HepG2 (cell line): ENCODE measurements at regions not wholly inside any gene's neighbourhood (a gene's known extent, or its start where the extent isn't known, plus 50 kb on each side); places are given as distances from the start of the nearest gene placed in this dataset.

ENCODE experiments used
- ATAC-seq: fragments of 200-7000 bp; cut with Tn5 transposase; 3 replicates; pipeline ENCODE4 v1.9.1; 2020; ENCODE audit warnings: mild to moderate bottlenecking, moderate library complexity
- BruUV-seq: library from RNA; stranded (reverse); fragments of 400-500 nt; replicated peaks from 2 replicates; lab custom pipeline; 2021; lab: Mats Ljungman, UMichigan
- CTCF ChIA-PET: fragments of 300-600 bp; formaldehyde crosslinking; extraction: SDS; loops from one replicate; lab custom pipeline; 2021; ENCODE audit warnings: low total read pairs, inconsistent platforms, low intra/inter-chr PET ratio; lab: Yijun Ruan, JAX
- POLR2A ChIA-PET: fragments of 350-600 bp; sonication (Branson Sonifier 250); formaldehyde crosslinking; loops from one replicate; lab custom pipeline; 2020; ENCODE audit warnings: antibody characterized with exemption, inconsistent platforms; lab: Yijun Ruan, JAX
- DNase-seq: peaks from one replicate; pipeline ENCODE4 v3.0.0-alpha.2; 2015; ENCODE audit warnings: low spot score
- FAIRE-seq: peaks from 3 replicates; lab custom pipeline; 2011; peaks lifted over from hg19 to GRCh38; lab: Jason Lieb, UNC
- H2AFZ ChIP-seq: one replicate; pipeline ENCODE4 v1.6.1; 2011; ENCODE audit warnings: low read length, inconsistent platforms
- H3K27ac ChIP-seq: fragments of 300-600 bp; 3 replicates; pipeline ENCODE4 v1.8.0; 2011; ENCODE audit warnings: mixed run types, mild to moderate bottlenecking, mixed read lengths, low read length, inconsistent platforms; ENCODE audit not compliant: insufficient read depth; ENCODE audit errors: extremely low read length
- H3K27me3 ChIP-seq, 2 experiments: fragments of 200-600 bp in 1 of 2; 2 replicates in 1 of 2; 3 replicates in 1 of 2; pipeline versions ENCODE4 v1.6.0 to v1.8.0; 2011; ENCODE audit warnings: low read length in 2 of 2, mild to moderate bottlenecking in 2 of 2, moderate library complexity in 2 of 2, inconsistent platforms in 1 of 2; ENCODE audit not compliant: insufficient read depth in 2 of 2, control insufficient read depth in 1 of 2
- H3K36me3 ChIP-seq, 2 experiments: fragments of 200-600 bp in 1 of 2; replicated peaks in 1 of 2; 2 replicates in 1 of 2; 3 replicates in 1 of 2; pipeline versions ENCODE4 v1.5.1 to v1.8.0; 2011; ENCODE audit warnings: low read length in 2 of 2, inconsistent platforms in 1 of 2; ENCODE audit not compliant: insufficient read depth in 2 of 2, control insufficient read depth in 1 of 2
- H3K4me1 ChIP-seq: 2 replicates; pipeline ENCODE4 v1.5.1; 2012; ENCODE audit warnings: low read length, inconsistent platforms; ENCODE audit not compliant: insufficient read depth
- H3K4me2 ChIP-seq: 2 replicates; pipeline ENCODE4 v1.6.0; 2011; ENCODE audit warnings: low read depth, low read length, inconsistent platforms
- H3K4me3 ChIP-seq, 3 experiments: fragments of 200-600 bp in 1 of 3; sonication (generic), shearing (Covaris generic) in 1 of 3; replicated peaks in 1 of 3; 2 replicates each; pipeline ENCODE4 v1.5.1; 2011 to 2016; ENCODE audit warnings: low read length in 3 of 3, inconsistent platforms in 2 of 3, low read depth in 2 of 3, mild to moderate bottlenecking in 2 of 3, control low read depth in 1 of 3, mixed read lengths in 1 of 3; ENCODE audit not compliant: insufficient read depth in 1 of 3
- H3K79me2 ChIP-seq: one replicate; pipeline ENCODE4 v1.6.1; 2011; ENCODE audit warnings: low read length, inconsistent platforms; ENCODE audit not compliant: insufficient read depth
- H3K9ac ChIP-seq: 2 replicates; pipeline ENCODE4 v1.6.0; 2011; ENCODE audit warnings: mild to moderate bottlenecking, low read depth, low read length, inconsistent platforms; ENCODE audit not compliant: insufficient read depth
- H3K9me3 ChIP-seq: 2 replicates; pipeline ENCODE4 v1.5.1; 2012; ENCODE audit warnings: mild to moderate bottlenecking, low read length
- H4K20me1 ChIP-seq: 2 replicates; pipeline ENCODE4 v1.6.0; 2011; ENCODE audit warnings: inconsistent platforms, mild to moderate bottlenecking, low read length, moderate library complexity; ENCODE audit not compliant: insufficient read depth
- ARNT ChIP-seq: fragments of 450-650 bp; IDR thresholded peaks from 2 replicates; pipeline ENCODE4 v1.6.1; 2017
- BRF2 ChIP-seq: sonication (generic); formaldehyde crosslinking; IDR thresholded peaks from 2 replicates; pipeline ENCODE4 v1.8.1; 2022; ENCODE audit warnings: mild to moderate bottlenecking, missing genetic modification reagents
- CENPT ChIP-seq: sonication (generic); formaldehyde crosslinking; IDR thresholded peaks from 2 replicates; pipeline ENCODE4 v1.8.0; 2022; ENCODE audit warnings: low read depth, mild to moderate bottlenecking, moderate library complexity, missing genetic modification reagents
- DRAP1 ChIP-seq: IDR thresholded peaks from 2 replicates; pipeline ENCODE4 v1.6.1; 2016; ENCODE audit warnings: missing genetic modification reagents, missing compliant biosample characterization
- E2F1 ChIP-seq: sonication (generic); formaldehyde crosslinking; IDR thresholded peaks from 2 replicates; pipeline ENCODE4 v1.5.0; 2020; ENCODE audit warnings: missing genetic modification reagents
- HMGXB3 ChIP-seq: sonication (generic); formaldehyde crosslinking; IDR thresholded peaks from 2 replicates; pipeline ENCODE4 v1.4.0; 2020; ENCODE audit warnings: missing genetic modification reagents, borderline replicate concordance
- HNF4G ChIP-seq, 2 experiments: sonication (generic) in 1 of 2; formaldehyde crosslinking in 1 of 2; IDR thresholded peaks; 2 replicates each; pipeline versions ENCODE4 v1.4.0 to v1.6.1; 2011 to 2020; ENCODE audit warnings: borderline replicate concordance in 2 of 2, low read depth in 2 of 2, mild to moderate bottlenecking in 2 of 2, low read length in 1 of 2, missing genetic modification reagents in 1 of 2, moderate library complexity in 1 of 2
- SKI ChIP-seq: fragments of 450-650 bp; IDR thresholded peaks from one replicate; pipeline ENCODE4 v1.6.1; 2018; ENCODE audit warnings: mild to moderate bottlenecking; ENCODE audit not compliant: partially characterized antibody
- TEF ChIP-seq: sonication (generic); formaldehyde crosslinking; IDR thresholded peaks from 2 replicates; pipeline ENCODE4 v1.5.0; 2020; ENCODE audit warnings: missing genetic modification reagents
- TMF1 ChIP-seq: sonication (generic); formaldehyde crosslinking; IDR thresholded peaks from 2 replicates; pipeline ENCODE4 v1.8.1; 2022; ENCODE audit warnings: low read depth, missing genetic modification reagents
- WIZ ChIP-seq: sonication (generic); formaldehyde crosslinking; IDR thresholded peaks from 2 replicates; pipeline ENCODE4 v1.5.1; 2020; ENCODE audit warnings: mild to moderate bottlenecking, missing genetic modification reagents
- ZFP36L2 ChIP-seq: sonication (generic); formaldehyde crosslinking; IDR thresholded peaks from 2 replicates; pipeline ENCODE4 v1.4.0; 2020; ENCODE audit warnings: missing genetic modification reagents
- ZNF678 ChIP-seq: sonication (generic); formaldehyde crosslinking; IDR thresholded peaks from 2 replicates; pipeline ENCODE4 v1.4.0; 2020; ENCODE audit warnings: mild to moderate bottlenecking, missing genetic modification reagents
- ZNF782 ChIP-seq: sonication (generic); formaldehyde crosslinking; IDR thresholded peaks from 2 replicates; pipeline ENCODE4 v1.4.0; 2020; ENCODE audit warnings: missing genetic modification reagents, mild to moderate bottlenecking, borderline replicate concordance
- ZNF784 ChIP-seq: sonication (generic); formaldehyde crosslinking; IDR thresholded peaks from 2 replicates; pipeline ENCODE4 v1.5.1; 2020; ENCODE audit warnings: missing genetic modification reagents, mild to moderate bottlenecking, borderline replicate concordance
- in situ Hi-C: cut with HindIII; loops from 2 replicates; pipeline ENCODE4 v1.10.0; 2017; ENCODE audit warnings: low pct_unique_long_range_greater_than_20kb; ENCODE audit not compliant: extremely low pct_ligation_motif_present
- intact Hi-C: fragments of 100-400 bp; cut with micrococcal nuclease; formaldehyde crosslinking; loops from one replicate; pipeline ENCODE4 v1.10.0; 2022; ENCODE audit not compliant: unreplicated experiment

DNA sequence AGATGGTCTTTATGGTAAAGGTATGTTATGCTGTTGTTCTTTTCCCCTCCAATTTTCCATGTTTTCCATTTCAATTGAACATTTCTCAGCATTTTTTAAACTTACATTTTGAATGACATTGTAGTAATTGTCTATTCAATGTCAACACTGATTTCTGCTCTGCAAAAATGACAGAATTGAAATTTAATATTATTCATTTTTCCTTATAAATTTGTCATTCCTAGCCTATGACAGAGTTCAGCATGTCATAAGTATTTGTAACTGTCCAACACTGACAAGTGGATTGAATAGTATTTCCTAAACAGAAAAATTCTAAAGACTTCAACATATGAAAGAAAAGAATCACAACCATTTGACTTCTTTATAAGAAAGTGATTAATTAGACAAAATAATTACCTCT lies 1478.3 kb upstream of the CDH6 start:
- CTCF ChIA-PET = no interaction called here
- H3K36me3 ChIP-seq = no peaks in the 10 kb centered on the region
- BruUV-seq = no TSS peak
- no peak for TF ChIP-seq DRAP1 (CRISPR knock-in tag)
- TF ChIP-seq E2F1 (CRISPR knock-in tag) = no peak
- TF ChIP-seq CENPT (CRISPR knock-in tag) = no peak
- no peak for TF ChIP-seq ZNF782
- TF ChIP-seq TEF (CRISPR knock-in tag) = no peak
- TF ChIP-seq HNF4G (IDR thresholded peaks at IDR 0.05; ENCODE audit: borderline replicate concordance, low read depth, low read length) = no peak
- TF ChIP-seq HNF4G (CRISPR knock-in tag; IDR thresholded peaks at IDR 0.05; ENCODE audit: borderline replicate concordance, low read depth) = no peak
- TF ChIP-seq TMF1 (CRISPR knock-in tag) = no peak
- no peak for TF ChIP-seq WIZ (CRISPR knock-in tag)
- TF ChIP-seq ARNT = no peak
- no peak for TF ChIP-seq ZNF784 (CRISPR knock-in tag)
- no peak for TF ChIP-seq ZFP36L2 (CRISPR knock-in tag)
- no peak for TF ChIP-seq ZNF678 (CRISPR knock-in tag)
- no peak for TF ChIP-seq SKI
- TF ChIP-seq HMGXB3 (CRISPR knock-in tag) = no peak
- TF ChIP-seq BRF2 (CRISPR knock-in tag) = no peak
- TF ChIP-seq, all 625 proteins: peak for 0
- Histone ChIP-seq H3K27me3 (no peaks in the 10 kb centered on the region; a peak in 1 of 5 replicates), H3K4me3 (no peak overlapping the region), H3K79me2 (no peaks in the 10 kb centered on the region), H2AFZ (no peak overlapping the region), H4K20me1 (no peaks in the 10 kb centered on the region), H3K27ac (no peak overlapping the region), H3K9ac (no peak overlapping the region), H3K4me2 (no peak overlapping the region), H3K9me3 (no peaks in the 10 kb centered on the region), H3K4me1 (no peaks in the 10 kb centered on the region)
- intact Hi-C loops = no loop called here
- FAIRE-seq = no peak
- DNase-seq = no peak
- no peak for ATAC-seq
- in situ Hi-C loops = no loop called here
- POLR2A ChIA-PET = no interaction called here
